KMS-11 (cell line): ENCODE measurements at regions not wholly inside any gene's neighbourhood (a gene's known extent, or its start where the extent isn't known, plus 50 kb on each side); places are given as distances from the start of the nearest gene placed in this dataset.

Source experiments
- H2AFZ ChIP-seq: fragments of 200-600 bp; sonication (generic); 2 replicates; pipeline ENCODE4 v1.6.1; 2016; ENCODE audit warnings: antibody characterized with exemption, mixed run types, low read depth
- H3K27ac ChIP-seq: fragments of 200-600 bp; sonication (generic); 2 replicates; pipeline ENCODE4 v1.6.1; 2016; ENCODE audit warnings: mild to moderate bottlenecking, mixed run types
- H3K27me3 ChIP-seq: fragments of 200-600 bp; sonication (generic); 2 replicates; pipeline ENCODE4 v1.6.1; 2017; ENCODE audit warnings: mild to moderate bottlenecking, low read depth, mixed run types, moderate library complexity; ENCODE audit not compliant: insufficient read depth
- H3K36me3 ChIP-seq: fragments of 200-600 bp; sonication (generic); 2 replicates; pipeline ENCODE4 v1.6.1; 2017; ENCODE audit warnings: mild to moderate bottlenecking, mixed run types; ENCODE audit not compliant: insufficient read depth
- H3K4me1 ChIP-seq: fragments of 200-600 bp; sonication (generic); 2 replicates; pipeline ENCODE4 v1.6.1; 2016; ENCODE audit warnings: mild to moderate bottlenecking, low read depth, mixed run types; ENCODE audit not compliant: poor library complexity, severe bottlenecking
- H3K4me2 ChIP-seq: fragments of 200-600 bp; sonication (generic); 2 replicates; pipeline ENCODE4 v1.7.0; 2016; ENCODE audit warnings: mild to moderate bottlenecking, mixed run types
- H3K4me3 ChIP-seq: fragments of 200-600 bp; sonication (generic); IDR thresholded peaks from 2 replicates; pipeline ENCODE4 v1.6.1; 2017; ENCODE audit warnings: low read depth, low read length, mixed read lengths; ENCODE audit not compliant: insufficient read depth
- H3K79me2 ChIP-seq: fragments of 200-600 bp; sonication (generic); 2 replicates; pipeline ENCODE4 v1.6.1; 2016; ENCODE audit warnings: low read depth, mixed run types; ENCODE audit not compliant: insufficient read depth
- H3K9ac ChIP-seq: fragments of 200-600 bp; sonication (generic); 2 replicates; pipeline ENCODE4 v1.6.1; 2016; ENCODE audit warnings: mild to moderate bottlenecking, mixed run types
- H4K20me1 ChIP-seq: fragments of 200-600 bp; sonication (generic); 2 replicates; pipeline ENCODE4 v1.6.1; 2016; ENCODE audit warnings: mild to moderate bottlenecking, mixed run types; ENCODE audit not compliant: insufficient read depth
- CTCF ChIP-seq: fragments of 200-600 bp; sonication (generic); conservative IDR thresholded peaks from 2 replicates; pipeline ENCODE4 v1.6.1; 2017; ENCODE audit warnings: low read depth, mild to moderate bottlenecking, antibody characterized with exemption, low read length, moderate library complexity, mixed read lengths

- no peaks in the 10 kb centered on the region for H3K79me2 ChIP-seq
- no peak overlapping the region for H3K27ac ChIP-seq
- H3K4me2 ChIP-seq: no peak overlapping the region
- no peaks in the 10 kb centered on the region for H3K36me3 ChIP-seq
- H3K4me3 ChIP-seq: no peak overlapping the region
- H3K27me3 ChIP-seq: no peaks in the 10 kb centered on the region
- H3K9ac ChIP-seq: no peak overlapping the region
- H3K4me1 ChIP-seq: no peaks in the 10 kb centered on the region
- no peak overlapping the region for H2AFZ ChIP-seq
- no peak for TF ChIP-seq CTCF
- H4K20me1 ChIP-seq: no peaks in the 10 kb centered on the region
These were observed 98.3 kb upstream of the ANKRD10 start for GRCh38 chr13:111013196-111013595.

GRCh38 chr13:111011899-111012298 lies 97.0 kb upstream of the ANKRD10 start:
- H3K79me2 ChIP-seq: no peaks in the 10 kb centered on the region
- H4K20me1 ChIP-seq: no peaks in the 10 kb centered on the region
- no peaks in the 10 kb centered on the region for H3K27me3 ChIP-seq
- no peak overlapping the region for H3K27ac ChIP-seq
- H3K4me1 ChIP-seq: no peaks in the 10 kb centered on the region
- no peak overlapping the region for H3K9ac ChIP-seq
- no peak overlapping the region for H2AFZ ChIP-seq
- H3K36me3 ChIP-seq: no peaks in the 10 kb centered on the region
- H3K4me3 ChIP-seq: no peak overlapping the region
- no peak for TF ChIP-seq CTCF
- no peak overlapping the region for H3K4me2 ChIP-seq

GRCh38 chr13:111008351-111008750 lies 93.5 kb upstream of the ANKRD10 start:
- H3K27ac ChIP-seq: no peak overlapping the region
- H3K79me2 ChIP-seq: no peaks in the 10 kb centered on the region
- H3K4me3 ChIP-seq: no peak overlapping the region
- no peaks in the 10 kb centered on the region for H3K36me3 ChIP-seq
- no peak overlapping the region for H2AFZ ChIP-seq
- no peaks in the 10 kb centered on the region for H3K4me1 ChIP-seq
- no peak overlapping the region for H3K4me2 ChIP-seq
- H3K9ac ChIP-seq: no peak overlapping the region
- H4K20me1 ChIP-seq: no peaks in the 10 kb centered on the region
- no peaks in the 10 kb centered on the region for H3K27me3 ChIP-seq
- no peak for TF ChIP-seq CTCF

GRCh38 chr13:111007209-111007608 lies 92.3 kb upstream of the ANKRD10 start:
- H2AFZ ChIP-seq: no peak overlapping the region
- H3K27ac ChIP-seq: no peak overlapping the region
- H3K4me1 ChIP-seq: no peaks in the 10 kb centered on the region
- H3K4me3 ChIP-seq: no peak overlapping the region
- H3K36me3 ChIP-seq: no peaks in the 10 kb centered on the region
- no peak overlapping the region for H3K9ac ChIP-seq
- H3K27me3 ChIP-seq: no peaks in the 10 kb centered on the region
- TF ChIP-seq CTCF: no peak
- no peaks in the 10 kb centered on the region for H4K20me1 ChIP-seq
- H3K79me2 ChIP-seq: no peaks in the 10 kb centered on the region
- no peak overlapping the region for H3K4me2 ChIP-seq
